HFFc6 (cell line): ENCODE measurements at regions not wholly inside any gene's neighbourhood (a gene's known extent, or its start where the extent isn't known, plus 50 kb on each side); places are given as distances from the start of the nearest gene placed in this dataset.

Experiments
- DNase-seq: peaks from one replicate; pipeline ENCODE4 v3.0.0-alpha.2; 2018
- H3K27ac Mint-ChIP-seq: 2 replicates; pipeline ENCODE4 v1.8.0; 2020; ENCODE audit warnings: mild to moderate bottlenecking, mixed read lengths
- H3K27me3 Mint-ChIP-seq: 2 replicates; pipeline ENCODE4 v1.8.0; 2021; ENCODE audit warnings: mild to moderate bottlenecking, moderate library complexity, mixed read lengths; ENCODE audit not compliant: insufficient read depth
- H3K36me3 Mint-ChIP-seq: 2 replicates; pipeline ENCODE4 v1.8.0; 2021; ENCODE audit warnings: low read depth, mixed read lengths
- H3K4me1 Mint-ChIP-seq: 2 replicates; pipeline ENCODE4 v1.8.0; 2020; ENCODE audit warnings: low read depth, mixed read lengths
- H3K4me3 Mint-ChIP-seq: 2 replicates; pipeline ENCODE4 v1.8.0; 2020; ENCODE audit warnings: mild to moderate bottlenecking, moderate library complexity, mixed read lengths
- H3K9me3 Mint-ChIP-seq: 2 replicates; pipeline ENCODE4 v1.8.0; 2020; ENCODE audit warnings: mild to moderate bottlenecking, mixed read lengths
- CTCF ChIP-seq: fragments of 200-600 bp; sonication (generic); IDR thresholded peaks from 2 replicates; pipeline ENCODE4 v1.5.0; 2021; ENCODE audit warnings: antibody characterized with exemption, mild to moderate bottlenecking

- DNase-seq: no peak
- Mint-ChIP-seq H3K9me3 (peaks cover 41% of the 10 kb centered on the region), H3K27ac (no peak overlapping the region), H3K36me3 (no peaks in the 10 kb centered on the region), H3K4me1 (no peaks in the 10 kb centered on the region), H3K27me3 (no peaks in the 10 kb centered on the region), H3K4me3 (no peak overlapping the region)
- TF ChIP-seq CTCF: no peak
These were observed 1318.8 kb upstream of the ACO1 start for GRCh38 chr9:31065691-31066090.

GRCh38 chr9:31067418-31067817, 1317.0 kb upstream of the ACO1 start:
- TF ChIP-seq CTCF: no peak
- no peaks in the 10 kb centered on the region for H3K4me1 Mint-ChIP-seq
- peaks cover 42% of the 10 kb centered on the region for H3K9me3 Mint-ChIP-seq
- no peak overlapping the region for H3K27ac Mint-ChIP-seq
- H3K27me3 Mint-ChIP-seq: no peaks in the 10 kb centered on the region
- no peak for DNase-seq
- no peaks in the 10 kb centered on the region for H3K36me3 Mint-ChIP-seq
- no peak overlapping the region for H3K4me3 Mint-ChIP-seq

GRCh38 chr9:31071606-31072286, 1312.7 kb upstream of the ACO1 start:
- H3K9me3 Mint-ChIP-seq: peaks cover 43% of the 10 kb centered on the region
- no peaks in the 10 kb centered on the region for H3K27me3 Mint-ChIP-seq
- no peak overlapping the region for H3K27ac Mint-ChIP-seq

GRCh38 chr9:31078175-31078574, 1306.3 kb upstream of the ACO1 start:
- Mint-ChIP-seq H3K4me1 (no peaks in the 10 kb centered on the region), H3K36me3 (no peaks in the 10 kb centered on the region), H3K4me3 (no peak overlapping the region), H3K27ac (no peak overlapping the region), H3K27me3 (no peaks in the 10 kb centered on the region), H3K9me3 (peaks cover 12% of the 10 kb centered on the region)
- no peak for DNase-seq
- TF ChIP-seq CTCF: no peak

More at GRCh38 chr9:31071606-31072286, 1312.7 kb upstream of the ACO1 start:
- no peak for DNase-seq
- Mint-ChIP-seq H3K4me3 (no peak overlapping the region), H3K36me3 (no peaks in the 10 kb centered on the region), H3K4me1 (no peaks in the 10 kb centered on the region)
- no peak for TF ChIP-seq CTCF

GRCh38 chr9:31084350-31084749, 1300.1 kb upstream of the ACO1 start:
- no peaks in the 10 kb centered on the region; the same call in 1 of the 2 replicates for H3K27me3 Mint-ChIP-seq
- no peak overlapping the region for H3K27ac Mint-ChIP-seq
- H3K4me1 Mint-ChIP-seq: no peaks in the 10 kb centered on the region
- H3K36me3 Mint-ChIP-seq: no peaks in the 10 kb centered on the region
- no peak for TF ChIP-seq CTCF
- H3K4me3 Mint-ChIP-seq: no peak overlapping the region
- DNase-seq: no peak
- H3K9me3 Mint-ChIP-seq: peaks cover 12% of the 10 kb centered on the region
